ENCODE measurements at regions not wholly inside any gene's neighbourhood (a gene's known extent, or its start where the extent isn't known, plus 50 kb on each side); places are given as distances from the start of the nearest gene placed in this dataset.

DNA sequence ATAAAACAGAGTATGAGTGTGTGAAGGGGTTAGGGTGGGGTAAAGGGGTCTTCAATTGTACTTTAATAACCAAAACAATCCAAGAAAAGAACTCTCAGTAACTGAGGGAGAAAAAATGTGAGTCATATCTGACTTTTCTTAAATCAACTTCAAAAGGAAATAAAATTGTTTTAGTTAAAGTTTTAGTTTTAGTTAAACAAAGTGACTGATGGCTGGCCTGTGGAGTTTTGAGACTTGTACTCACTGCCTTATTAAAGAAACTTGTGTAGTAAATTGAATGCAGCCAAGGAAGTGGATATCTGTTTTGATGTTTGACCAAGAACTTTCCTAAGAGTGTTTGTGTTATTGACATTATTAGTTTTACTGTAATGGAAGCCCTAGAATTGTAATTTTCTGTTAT lies 2032.6 kb downstream of the MAT2B start:
- Mint-ChIP-seq H3K4me1 (ENCODE audit: low read depth) (no peaks in the 10 kb centered on the region), H3K27me3 (no peaks in the 10 kb centered on the region), H3K27ac (no peak overlapping the region), H3K4me3 (ENCODE audit: low read depth) (no peak overlapping the region), H3K36me3 (ENCODE audit: insufficient read depth) (no peaks in the 10 kb centered on the region), H3K9me3 (ENCODE audit: low read depth) (peaks cover 3% of the 10 kb centered on the region)
- no peak for DNase-seq (ENCODE audit: low spot score, unreplicated experiment)
- TF ChIP-seq CTCF (IDR thresholded peaks at IDR 0.05; ENCODE audit: unreplicated experiment): no peak

DNA sequence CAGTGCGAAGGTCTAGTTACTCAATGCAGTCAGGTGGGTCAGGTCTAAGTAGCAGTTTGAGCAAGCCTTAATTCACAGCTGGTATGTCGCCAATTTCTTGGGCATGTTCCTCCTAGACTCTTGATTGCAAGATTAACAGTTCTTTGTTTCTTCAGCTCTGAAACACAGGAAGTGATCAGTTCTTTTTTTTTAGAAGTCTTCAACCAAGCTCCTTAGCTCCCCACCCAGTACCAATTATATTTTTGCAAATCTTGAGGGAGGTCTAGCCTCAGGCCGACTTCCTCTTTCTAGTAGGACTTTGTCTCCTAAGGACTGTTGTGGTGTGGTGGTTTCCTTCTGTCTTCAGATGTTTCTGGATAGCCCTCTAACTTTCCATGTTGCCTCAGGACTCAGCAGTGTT lies 2054.2 kb downstream of the MAT2B start:
- Mint-ChIP-seq H3K27ac (no peak overlapping the region), H3K36me3 (ENCODE audit: insufficient read depth) (no peaks in the 10 kb centered on the region)

GRCh38 chr5:165560648-165561047 lies 2055.2 kb downstream of the MAT2B start:
- Mint-ChIP-seq H3K36me3 (ENCODE audit: insufficient read depth) (no peaks in the 10 kb centered on the region), H3K27ac (no peak overlapping the region), H3K27me3 (no peaks in the 10 kb centered on the region), H3K4me1 (ENCODE audit: low read depth) (no peaks in the 10 kb centered on the region), H3K4me3 (ENCODE audit: low read depth) (no peak overlapping the region), H3K9me3 (ENCODE audit: low read depth) (no peaks in the 10 kb centered on the region)
- DNase-seq (ENCODE audit: low spot score, unreplicated experiment): no peak
- no peak for TF ChIP-seq CTCF (IDR thresholded peaks at IDR 0.05; ENCODE audit: unreplicated experiment)

More for the DNA sequence above, 2054.2 kb downstream of the MAT2B start:
- Mint-ChIP-seq H3K4me1 (ENCODE audit: low read depth) (no peaks in the 10 kb centered on the region), H3K9me3 (ENCODE audit: low read depth) (no peaks in the 10 kb centered on the region), H3K4me3 (ENCODE audit: low read depth) (no peak overlapping the region), H3K27me3 (no peaks in the 10 kb centered on the region)
- TF ChIP-seq CTCF (IDR thresholded peaks at IDR 0.05; ENCODE audit: unreplicated experiment): no peak
- DNase-seq (ENCODE audit: low spot score, unreplicated experiment): no peak

DNA sequence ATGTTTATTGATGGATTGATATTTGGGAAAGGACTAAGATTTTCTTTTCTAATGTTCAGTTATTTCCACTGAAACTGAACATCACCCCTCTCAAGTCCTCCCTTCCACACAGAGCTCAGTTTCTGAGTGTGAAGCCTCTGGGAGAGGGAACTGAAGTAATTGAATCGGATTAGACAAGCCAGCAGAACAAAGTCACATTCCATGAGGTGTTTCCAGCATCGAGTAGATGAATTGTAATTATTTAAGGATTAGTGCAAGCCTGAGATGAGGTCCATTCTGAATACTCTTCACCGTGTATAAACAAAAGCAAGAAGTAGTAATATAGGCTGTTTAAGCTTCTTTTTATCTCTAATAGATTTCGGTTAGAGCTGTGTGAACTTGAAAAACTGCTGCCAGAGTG lies 2060.5 kb downstream of the MAT2B start:
- no peak overlapping the region for H3K27ac Mint-ChIP-seq
- DNase-seq (ENCODE audit: low spot score, unreplicated experiment): no peak
- peaks cover 5% of the 10 kb centered on the region for H3K9me3 Mint-ChIP-seq (ENCODE audit: low read depth)
- H3K4me1 Mint-ChIP-seq (ENCODE audit: low read depth): no peaks in the 10 kb centered on the region
- no peak overlapping the region for H3K4me3 Mint-ChIP-seq (ENCODE audit: low read depth)
- no peak for TF ChIP-seq CTCF (IDR thresholded peaks at IDR 0.05; ENCODE audit: unreplicated experiment)
- H3K36me3 Mint-ChIP-seq (ENCODE audit: insufficient read depth): no peaks in the 10 kb centered on the region
- no peaks in the 10 kb centered on the region for H3K27me3 Mint-ChIP-seq

GRCh38 chr5:165569551-165569950 lies 2064.1 kb downstream of the MAT2B start:
- Mint-ChIP-seq H3K27me3 (no peaks in the 10 kb centered on the region), H3K4me1 (ENCODE audit: low read depth) (no peaks in the 10 kb centered on the region), H3K36me3 (ENCODE audit: insufficient read depth) (no peaks in the 10 kb centered on the region), H3K27ac (no peak overlapping the region), H3K9me3 (ENCODE audit: low read depth) (peaks cover 9% of the 10 kb centered on the region), H3K4me3 (ENCODE audit: low read depth) (no peak overlapping the region)
- no peak for TF ChIP-seq CTCF (IDR thresholded peaks at IDR 0.05; ENCODE audit: unreplicated experiment)
- no peak for DNase-seq (ENCODE audit: low spot score, unreplicated experiment)
